GM18858 (cell line): ENCODE measurements at regions not wholly inside any gene's neighbourhood (a gene's known extent, or its start where the extent isn't known, plus 50 kb on each side); places are given as distances from the start of the nearest gene placed in this dataset.

Experiments
- ATAC-seq: cut with Tn5 transposase; IDR thresholded peaks from one replicate; pipeline ENCODE4 v1.9.1; 2021; ENCODE audit not compliant: unreplicated experiment

DNA sequence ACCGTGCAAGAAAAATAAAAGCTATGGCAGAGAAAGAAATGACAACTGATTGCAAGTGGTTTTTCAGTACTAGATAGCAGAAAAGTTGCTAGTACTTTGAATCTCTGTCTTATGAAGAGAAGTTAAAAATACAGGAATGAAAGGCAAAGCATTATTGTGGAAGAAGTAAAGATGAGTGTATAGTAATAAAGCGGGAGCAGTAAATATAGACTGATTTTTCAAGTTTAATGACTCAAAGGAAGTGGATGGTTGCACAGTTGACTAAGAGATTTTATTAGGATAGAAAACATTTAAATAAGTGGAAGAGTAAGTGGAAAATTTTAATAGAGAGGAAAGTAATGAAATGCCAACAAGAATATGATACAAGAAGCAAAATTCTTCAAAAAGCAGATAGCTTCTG lies 1076.1 kb upstream of the CADM2 start:
- ATAC-seq, result no peak

DNA sequence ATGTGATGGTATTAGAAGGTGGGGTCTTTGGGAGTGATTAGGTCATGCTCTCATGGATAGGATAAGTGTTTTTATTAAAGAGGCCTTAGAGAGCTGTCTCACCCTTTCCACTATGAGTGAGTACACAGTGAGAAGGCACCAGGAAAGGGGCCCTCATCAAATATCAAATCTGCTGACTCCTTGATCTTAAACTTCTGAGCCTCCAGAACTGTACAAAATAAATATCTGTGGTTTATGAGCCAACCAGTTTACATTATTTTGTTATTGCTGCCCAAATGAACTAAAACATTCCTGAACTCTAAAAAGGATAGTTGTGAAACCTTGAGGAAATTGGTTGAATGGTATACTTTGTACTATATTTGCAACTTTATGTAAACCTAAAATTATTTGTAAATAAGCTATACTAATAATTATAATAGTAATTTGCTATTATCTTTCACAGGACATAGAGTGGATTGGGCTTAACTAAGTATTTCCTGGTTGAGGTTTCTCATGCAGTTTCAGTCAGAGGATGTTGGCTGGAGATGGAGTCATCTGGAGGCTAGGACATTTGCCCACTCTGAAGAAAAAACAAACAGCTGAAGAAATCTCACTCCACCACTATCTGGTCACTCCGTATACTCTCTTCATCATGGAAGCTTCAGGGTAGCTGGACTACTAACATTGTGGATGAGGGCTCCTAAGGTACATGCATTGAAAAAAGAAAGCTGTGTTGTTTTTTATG lies 1068.6 kb upstream of the CADM2 start:
- no peak for ATAC-seq

DNA sequence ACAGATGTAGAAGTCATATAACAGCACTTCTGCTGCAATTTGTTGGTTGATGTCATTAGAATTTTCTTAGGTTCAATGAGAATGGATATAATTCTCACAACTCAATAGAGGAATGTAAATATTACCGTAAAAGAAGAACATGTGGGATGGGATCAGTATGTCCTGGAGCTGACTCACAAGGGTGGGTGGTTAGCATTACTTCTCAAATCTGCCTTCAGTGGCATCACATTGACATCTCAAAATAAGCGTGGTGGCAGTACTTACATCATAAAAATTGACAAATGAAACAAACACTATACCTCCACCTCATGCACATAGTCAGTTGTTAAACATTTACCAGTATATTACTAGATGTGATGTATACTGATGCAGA lies 1068.0 kb upstream of the CADM2 start:
- no peak for ATAC-seq

DNA sequence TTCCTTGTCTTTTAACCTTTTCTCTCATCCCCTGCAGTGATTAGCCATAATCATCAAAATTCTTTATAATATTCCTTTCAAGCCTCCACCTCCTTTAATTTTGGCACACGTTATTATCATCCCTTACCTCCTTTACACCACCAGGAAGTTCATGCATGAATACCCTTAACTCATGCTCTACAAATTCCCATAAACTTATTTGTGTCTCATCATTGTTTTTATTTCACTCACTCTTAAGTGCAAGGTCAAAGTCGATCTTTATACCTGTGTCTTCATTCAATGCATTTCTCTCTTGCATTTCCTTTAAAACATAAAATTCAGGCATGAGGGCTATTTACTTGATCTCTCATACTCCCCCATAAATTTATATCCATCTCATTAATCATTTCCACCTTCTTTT lies 1064.6 kb upstream of the CADM2 start:
- no peak for ATAC-seq

DNA sequence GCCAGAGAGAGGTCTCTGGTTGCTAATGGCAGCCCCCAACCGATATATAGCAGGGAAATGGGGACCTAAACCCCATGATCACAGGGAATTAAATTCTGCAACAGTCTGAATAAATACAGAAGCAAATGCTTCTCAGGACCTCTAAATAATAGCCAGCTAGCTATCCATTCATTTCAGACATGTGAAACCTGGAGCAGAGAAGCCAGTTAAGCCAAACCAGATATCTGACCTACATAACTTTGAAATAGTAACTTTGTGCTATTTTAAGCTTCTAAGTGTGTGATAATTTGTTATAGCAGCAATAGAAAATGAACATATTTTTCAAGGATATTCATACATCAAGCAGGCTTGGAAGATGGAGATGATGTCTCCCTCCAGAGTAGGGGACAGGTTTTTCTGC lies 1062.9 kb upstream of the CADM2 start:
- ATAC-seq, result no peak

DNA sequence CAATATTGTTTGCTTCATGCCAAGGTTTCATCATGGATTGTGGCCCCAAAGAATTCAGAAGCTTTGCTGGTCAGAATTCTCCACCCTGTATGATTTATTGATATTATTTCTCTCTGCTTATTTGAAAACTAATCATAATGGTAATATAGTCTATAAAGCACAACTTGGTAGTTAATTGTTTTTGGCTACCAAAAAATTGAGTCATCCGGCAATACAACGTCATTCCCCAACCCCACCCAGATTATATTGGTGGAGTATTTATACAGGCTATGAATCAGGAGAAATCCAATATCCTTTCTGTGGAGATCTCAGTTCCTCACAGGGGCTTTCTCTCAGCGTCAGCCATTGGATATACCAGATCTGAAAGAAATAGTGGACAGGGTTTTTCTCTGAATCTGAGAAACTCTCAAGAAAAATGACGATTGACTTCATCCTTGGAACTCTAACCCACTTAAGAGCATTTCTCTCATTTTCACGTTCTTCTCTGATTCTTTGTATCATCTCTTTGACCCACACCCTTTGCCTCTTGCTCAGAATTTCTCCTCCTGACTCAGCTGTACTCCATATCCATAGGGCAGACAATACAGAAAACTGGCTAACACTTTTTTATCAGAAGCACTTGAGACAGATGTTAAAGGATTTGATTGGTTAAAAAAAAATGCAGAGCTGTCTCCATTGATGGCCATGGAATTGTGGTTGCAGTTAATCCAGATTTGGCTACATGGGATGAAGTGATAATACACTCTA lies 1055.8 kb upstream of the CADM2 start:
- ATAC-seq, result no peak

DNA sequence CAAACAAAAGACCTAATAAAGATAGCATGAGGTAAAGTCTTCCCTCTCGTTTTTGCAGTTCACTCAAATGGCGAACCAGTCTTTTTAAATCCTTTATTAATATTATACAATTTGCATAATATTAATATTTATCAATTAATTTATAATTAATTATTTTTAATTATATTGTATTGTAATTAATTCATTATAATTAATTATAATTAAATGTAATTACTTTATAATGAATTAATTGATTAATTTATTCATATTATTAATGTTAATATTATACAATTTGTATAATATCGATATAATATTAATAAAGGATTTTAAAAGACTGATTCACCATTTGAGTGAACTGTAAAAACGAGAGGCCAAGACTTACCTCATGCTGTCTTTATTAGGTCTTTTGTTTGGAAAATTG lies 1045.4 kb upstream of the CADM2 start:
- ATAC-seq, result no peak

DNA sequence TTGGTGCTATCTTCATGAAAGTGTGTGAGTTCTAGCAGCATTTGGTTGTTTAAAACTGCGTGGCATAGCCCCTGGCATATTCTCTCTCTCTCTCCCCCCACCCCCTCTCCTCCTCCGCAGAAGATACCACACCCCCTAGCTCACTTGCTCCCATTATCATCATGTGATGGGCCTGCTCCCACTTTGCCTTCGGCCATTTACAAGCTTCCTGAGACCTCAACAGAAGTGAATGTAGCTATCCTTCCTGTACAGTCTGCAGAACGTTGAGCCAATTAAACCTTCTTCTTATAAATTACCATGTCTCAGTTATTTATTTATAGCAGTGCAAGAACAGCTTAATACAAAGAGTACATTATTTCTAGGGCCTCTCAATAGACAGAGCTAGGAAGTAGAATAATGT lies 1032.5 kb upstream of the CADM2 start:
- ATAC-seq, result no peak

DNA sequence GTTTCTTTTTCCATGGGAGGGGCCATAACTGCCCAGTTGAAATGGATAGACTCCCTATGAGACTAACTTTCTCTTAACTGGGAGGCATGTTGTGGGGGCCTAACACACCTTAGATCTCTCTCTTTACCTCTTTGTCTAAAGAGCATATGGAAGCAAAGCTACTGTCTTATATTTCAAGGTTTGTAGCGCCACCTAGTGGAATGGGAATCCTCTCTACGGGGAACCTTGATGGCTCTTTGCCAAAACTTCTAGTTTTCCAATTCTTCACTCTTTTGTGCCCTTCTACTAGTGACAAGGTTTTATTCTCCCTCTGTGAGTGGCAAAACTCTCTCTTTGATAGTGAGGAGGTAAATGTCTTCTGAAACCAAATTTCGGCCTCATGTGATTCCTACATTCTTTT lies 1030.4 kb upstream of the CADM2 start:
- peak; percentile 59 for ATAC-seq

DNA sequence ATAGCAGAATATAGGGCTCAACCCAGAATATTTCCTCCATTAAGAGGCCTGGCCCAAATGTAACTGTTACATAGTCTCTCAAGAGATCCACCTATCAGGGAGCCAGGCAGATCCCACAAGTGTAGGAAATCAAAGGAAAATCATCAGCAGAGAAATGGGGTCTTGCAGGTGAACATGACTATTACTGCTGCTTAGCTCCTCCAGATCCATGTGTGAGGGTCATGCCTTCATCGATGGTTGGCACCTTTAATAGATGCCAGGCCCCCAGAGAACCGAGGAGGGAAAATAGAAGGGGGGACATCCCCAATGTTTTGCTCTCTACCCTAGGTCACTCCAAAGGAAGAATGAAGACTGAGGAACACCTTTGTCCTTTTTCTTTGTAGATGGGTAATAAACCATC lies 1029.9 kb upstream of the CADM2 start:
- ATAC-seq, result no peak

DNA sequence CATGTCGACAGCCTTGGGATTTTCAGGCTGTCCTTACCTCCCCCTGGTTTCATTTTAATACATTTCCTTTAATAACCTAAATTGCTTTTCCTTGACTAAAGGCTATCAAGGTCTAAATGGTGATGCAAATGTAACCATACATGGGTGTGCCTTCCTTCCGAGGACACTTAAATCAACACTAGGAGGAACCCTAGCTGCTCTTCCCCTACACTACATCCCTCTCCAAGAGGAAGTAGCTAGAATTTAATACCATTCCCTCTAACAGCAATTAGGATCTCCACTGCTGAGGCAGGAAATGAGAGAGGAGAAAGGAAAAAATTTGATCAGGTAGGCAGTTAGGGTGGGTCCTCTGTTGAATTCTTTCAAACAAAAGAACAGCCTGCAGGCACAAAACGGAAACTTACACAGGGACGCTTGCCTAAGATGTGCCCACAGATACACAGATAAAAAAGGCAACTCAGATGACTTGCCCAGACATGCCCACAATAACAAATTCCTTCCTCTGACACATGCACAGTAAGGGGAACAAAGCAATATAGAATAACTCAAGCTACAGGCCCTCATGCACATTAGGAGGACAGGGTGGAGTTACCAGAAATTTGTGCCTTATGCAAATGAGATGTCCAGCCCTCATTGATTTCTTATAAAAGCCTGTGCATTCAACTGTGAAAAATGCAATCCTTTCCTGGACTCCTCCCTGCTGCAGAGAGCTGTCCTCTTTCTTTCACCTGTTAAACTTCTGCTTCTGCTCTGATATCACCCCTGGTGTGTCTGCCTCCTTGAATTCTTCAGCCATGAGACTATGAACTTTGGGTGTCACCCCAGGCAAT lies 1024.4 kb upstream of the CADM2 start:
- peak; percentile 70 for ATAC-seq

DNA sequence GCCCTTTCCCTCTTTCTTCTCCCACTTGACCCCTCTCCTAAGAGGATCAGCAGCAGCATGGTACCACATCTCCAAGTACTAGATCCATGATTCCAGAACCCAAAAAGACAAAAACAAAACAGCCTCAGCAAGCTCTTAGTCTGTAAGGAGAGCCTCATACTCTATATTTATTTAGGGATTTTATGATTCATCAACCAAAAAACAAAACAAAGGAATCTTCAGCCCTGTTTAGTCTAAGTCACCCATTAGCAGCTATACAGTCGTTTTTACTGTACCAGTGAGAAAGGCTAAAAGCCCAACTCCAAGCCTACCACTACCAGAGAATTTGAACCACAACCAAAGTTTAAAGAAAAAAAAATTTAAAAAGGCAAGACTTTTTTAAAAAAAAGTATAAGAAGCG lies 1020.3 kb upstream of the CADM2 start:
- ATAC-seq, result no peak

DNA sequence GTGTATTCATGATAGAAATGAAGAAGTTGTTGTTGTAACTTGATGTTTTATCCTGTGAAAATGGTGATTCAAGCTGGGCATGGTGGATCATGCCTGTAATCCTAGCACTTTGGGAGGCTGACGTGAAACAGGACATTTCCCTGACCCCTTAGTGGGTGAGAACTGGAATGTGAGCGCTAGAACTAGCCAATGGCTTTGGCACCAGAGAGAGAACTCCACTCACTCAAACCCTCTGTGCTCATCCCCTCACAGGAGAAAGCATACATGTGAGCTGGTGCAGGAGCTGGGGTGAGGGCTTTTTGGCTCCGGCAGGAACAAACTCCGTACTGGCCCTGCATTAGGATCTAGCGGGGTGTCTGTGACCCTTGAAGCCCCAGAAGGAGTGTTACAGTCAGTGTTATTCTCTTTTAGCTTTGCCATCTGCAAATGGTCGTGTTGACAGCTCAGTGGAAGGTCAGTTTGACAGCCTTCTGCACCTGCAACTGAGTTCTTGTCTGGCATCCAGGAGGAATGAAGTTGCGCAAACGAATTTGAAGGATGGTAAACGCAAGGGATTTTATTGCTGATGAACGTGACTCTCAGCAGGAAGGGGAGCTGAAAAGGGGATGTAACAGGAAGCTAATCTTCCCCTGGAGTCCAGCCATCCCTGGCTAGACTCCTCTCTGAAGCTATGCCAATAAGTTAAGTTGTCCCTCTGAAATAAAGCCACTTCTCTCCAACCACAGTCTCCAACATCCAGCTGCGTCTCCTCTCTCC lies 1016.6 kb upstream of the CADM2 start:
- ATAC-seq, result no peak

DNA sequence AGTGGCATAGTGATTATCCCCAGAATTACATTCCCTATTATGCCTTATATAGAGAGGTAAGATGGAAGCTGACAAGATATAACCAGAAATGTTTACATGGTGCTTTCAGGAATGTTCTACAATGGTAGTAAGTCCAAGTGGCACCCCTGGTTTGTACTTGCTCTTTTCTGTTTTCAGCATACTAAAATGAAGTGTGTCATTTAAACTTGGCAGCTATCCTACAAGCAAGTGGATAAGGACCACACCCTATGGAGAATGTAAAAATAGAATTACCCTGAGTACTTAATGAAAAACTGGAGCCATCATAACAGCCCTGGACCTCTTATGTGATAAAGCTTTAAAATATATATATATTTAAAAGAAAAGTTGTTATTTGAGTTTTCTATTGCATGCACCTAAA lies 1012.7 kb upstream of the CADM2 start:
- ATAC-seq, result no peak

DNA sequence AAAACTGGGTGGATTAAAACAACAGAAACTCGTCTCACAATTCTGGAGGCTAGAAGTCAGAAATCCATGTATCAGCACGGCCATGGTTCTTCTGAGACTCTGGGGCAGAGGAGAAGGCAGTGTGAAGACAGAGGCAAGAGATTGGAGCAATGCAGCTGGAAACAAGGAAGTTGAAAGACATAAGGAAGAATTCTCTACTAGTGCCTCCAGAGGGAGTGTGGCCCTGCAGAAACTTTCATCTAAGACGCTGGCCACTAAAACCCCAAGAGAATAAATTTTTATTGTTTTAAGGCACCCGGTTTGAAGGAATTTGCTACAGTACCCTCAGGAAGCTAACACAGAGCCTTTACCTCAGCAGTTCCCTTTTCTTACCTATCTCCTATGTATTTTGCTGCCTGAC lies 1012.2 kb upstream of the CADM2 start:
- no peak for ATAC-seq

DNA sequence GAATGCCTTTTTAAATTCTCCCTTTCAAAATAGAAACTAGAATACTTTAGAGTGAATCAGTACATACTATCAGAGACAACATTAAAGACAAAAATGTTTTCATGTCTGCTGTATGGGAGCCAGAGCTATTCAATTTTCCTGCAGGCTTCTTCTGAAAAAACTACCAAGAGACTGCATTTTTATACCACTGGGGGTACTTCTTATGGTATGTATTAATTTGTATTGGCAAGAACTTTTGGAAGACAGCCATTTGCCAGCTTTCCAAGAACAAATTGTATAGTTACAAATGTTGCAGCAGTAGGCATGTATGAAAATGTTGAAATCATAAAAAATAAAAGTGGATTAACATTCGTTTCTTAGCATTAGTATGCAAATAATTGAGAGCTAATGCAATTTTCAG lies 1010.0 kb upstream of the CADM2 start:
- no peak for ATAC-seq

DNA sequence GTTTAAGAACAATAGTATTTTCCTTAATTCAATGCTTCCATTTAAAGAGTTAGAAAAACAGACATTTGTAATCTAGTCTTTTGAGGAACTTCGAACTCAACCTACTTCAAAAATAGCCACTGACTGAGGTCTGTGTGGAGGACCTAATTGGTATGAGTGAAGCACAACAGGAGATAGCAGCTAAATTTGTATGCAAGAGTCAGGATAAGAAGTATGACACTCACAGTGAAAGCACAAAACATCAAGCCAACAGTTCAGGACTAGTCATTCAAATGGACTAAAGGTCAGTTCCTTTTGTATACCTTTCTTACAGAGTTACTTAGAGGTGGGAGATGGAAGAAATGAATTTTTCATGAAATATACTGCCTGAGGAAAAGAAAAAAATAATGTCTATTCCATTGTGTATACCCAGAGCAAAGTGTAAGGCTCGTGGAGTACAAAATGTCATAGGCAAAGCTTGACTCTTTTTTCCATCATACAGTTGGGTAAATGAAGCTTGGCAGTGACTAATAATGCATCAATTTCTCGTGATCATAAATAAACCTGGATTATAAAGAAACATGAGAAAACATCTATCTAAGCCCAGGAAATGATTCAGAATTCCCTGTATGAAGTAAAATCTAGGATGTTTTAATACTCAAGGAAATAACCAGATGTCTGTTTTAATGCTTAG lies 1005.2 kb upstream of the CADM2 start:
- ATAC-seq, result no peak

DNA sequence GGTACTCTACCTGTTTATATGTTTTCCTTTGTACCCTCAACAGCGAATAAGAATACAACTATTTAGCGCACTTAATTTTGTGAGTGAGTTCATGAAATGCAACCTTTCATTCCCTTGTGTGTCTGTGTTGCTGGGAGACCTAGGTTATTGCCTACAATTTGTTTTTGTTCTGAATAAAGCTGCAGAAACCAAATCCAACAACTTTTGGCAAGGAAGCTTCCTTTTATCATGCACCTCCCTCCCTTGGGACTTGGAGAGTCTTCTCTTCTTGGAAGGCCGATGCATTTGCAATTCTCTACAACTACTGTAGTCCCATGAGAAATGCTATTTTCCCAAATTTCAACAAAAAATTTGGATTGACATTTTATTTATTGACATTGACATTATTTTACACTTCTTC lies 1002.4 kb upstream of the CADM2 start:
- no peak for ATAC-seq

DNA sequence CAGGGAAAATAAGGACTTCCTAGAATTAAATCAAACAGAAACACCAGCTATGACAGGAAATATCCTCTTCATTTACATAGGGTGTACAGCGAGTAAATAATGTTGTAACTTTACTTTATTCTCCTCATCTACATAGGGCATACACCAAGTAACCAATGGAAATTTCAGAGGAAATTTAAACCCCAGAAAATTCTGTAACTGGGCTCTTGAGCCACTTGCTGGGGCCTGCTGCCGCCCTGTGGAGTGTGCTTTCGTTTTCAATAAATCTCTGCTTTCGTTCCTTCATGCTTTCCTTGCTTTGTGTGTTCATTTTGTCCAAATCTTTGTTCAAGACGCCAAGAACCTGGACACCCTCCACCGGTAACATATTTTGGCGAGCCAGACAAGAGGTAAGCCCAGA lies 990.4 kb upstream of the CADM2 start:
- ATAC-seq, result no peak

DNA sequence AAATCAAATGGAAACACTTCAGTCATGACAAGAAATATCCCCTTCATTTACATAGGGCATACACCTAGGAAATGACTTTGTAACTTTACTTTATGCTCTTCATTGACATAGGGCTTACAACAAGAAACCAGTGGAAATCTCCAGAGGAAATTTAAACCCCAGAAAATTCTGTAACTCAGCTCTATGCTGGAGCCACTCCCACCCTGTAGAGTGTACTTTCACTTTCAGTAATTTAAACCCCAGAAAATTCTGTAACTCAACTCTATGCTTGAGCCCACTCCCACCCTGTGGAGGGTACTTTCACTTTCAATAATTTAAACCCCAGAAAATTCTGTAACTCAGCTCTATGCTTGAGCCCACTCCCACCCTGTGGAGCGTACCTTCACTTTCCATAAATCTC lies 987.1 kb upstream of the CADM2 start:
- ATAC-seq, result no peak

DNA sequence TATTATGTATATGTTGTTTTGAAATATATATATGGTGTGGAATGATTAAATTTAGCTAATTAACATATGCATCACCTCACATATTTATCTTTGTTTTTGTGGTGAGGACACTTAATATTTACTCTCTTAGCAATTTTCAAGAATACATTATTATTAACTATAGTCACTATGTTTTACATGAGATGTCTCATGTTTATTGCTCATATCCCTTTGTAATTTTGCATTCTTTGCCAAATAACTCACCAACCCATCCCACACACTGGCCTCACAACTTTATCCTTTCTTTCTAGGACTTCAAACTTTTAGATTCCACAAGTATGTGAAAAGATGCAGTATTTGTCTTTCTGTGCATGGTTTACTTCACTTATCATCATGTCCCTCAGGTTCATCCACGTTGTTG lies 950.2 kb upstream of the CADM2 start:
- no peak for ATAC-seq
